OCI-LY7 (cell line): ENCODE measurements at regions not wholly inside any gene's neighbourhood (a gene's known extent, or its start where the extent isn't known, plus 50 kb on each side); places are given as distances from the start of the nearest gene placed in this dataset.

Experiments used
- BruUV-seq: library from RNA; stranded (reverse); fragments of 400-500 nt; replicated peaks from 2 replicates; lab custom pipeline; 2021; lab: Mats Ljungman, UMichigan
- CTCF ChIA-PET: fragments of 300-600 bp; sonication (Branson Sonifier 250); formaldehyde crosslinking; loops from one replicate; lab custom pipeline; 2022; ENCODE audit warnings: antibody characterized with exemption; ENCODE audit not compliant: unreplicated experiment; lab: Charles Lee
- POLR2A ChIA-PET: fragments of 300-600 bp; sonication (Branson Sonifier 250); formaldehyde crosslinking; loops from one replicate; lab custom pipeline; 2022; ENCODE audit warnings: antibody characterized with exemption; lab: Charles Lee
- DNase-seq: peaks from one replicate; pipeline ENCODE4 v3.0.0-alpha.2; 2015; ENCODE audit warnings: low spot score
- H2AFZ ChIP-seq: fragments of 200-600 bp; sonication (generic), shearing (Covaris generic); 2 replicates; pipeline ENCODE4 v1.6.1; 2014; ENCODE audit warnings: mild to moderate bottlenecking, antibody characterized with exemption, low read length, moderate library complexity
- H3K27ac ChIP-seq: fragments of 200-600 bp; sonication (generic); 2 replicates; pipeline ENCODE4 v1.5.1; 2014; ENCODE audit warnings: mixed run types, low read depth, mild to moderate bottlenecking, moderate library complexity, low read length, inconsistent platforms; ENCODE audit not compliant: poor library complexity, severe bottlenecking
- H3K36me3 ChIP-seq: fragments of 200-600 bp; sonication (generic); 2 replicates; pipeline ENCODE4 v1.6.1; 2014; ENCODE audit warnings: mild to moderate bottlenecking, antibody characterized with exemption, low read length, moderate library complexity, mixed read lengths; ENCODE audit not compliant: insufficient read depth
- H3K4me1 ChIP-seq: fragments of 200-600 bp; sonication (generic); 2 replicates; pipeline ENCODE4 v1.5.1; 2014; ENCODE audit warnings: mild to moderate bottlenecking, low read length; ENCODE audit not compliant: insufficient read depth, poor library complexity, severe bottlenecking
- H3K4me2 ChIP-seq: fragments of 200-600 bp; sonication (generic); 2 replicates; pipeline ENCODE4 v1.6.1; 2014; ENCODE audit warnings: mild to moderate bottlenecking, low read length
- H3K4me3 ChIP-seq: fragments of 200-600 bp; sonication (generic); 2 replicates; pipeline ENCODE4 v1.5.1; 2014; ENCODE audit warnings: mild to moderate bottlenecking, low read depth, low read length; ENCODE audit not compliant: poor library complexity, severe bottlenecking
- H3K79me2 ChIP-seq: fragments of 200-600 bp; sonication (generic); 2 replicates; pipeline ENCODE4 v1.6.1; 2016; ENCODE audit warnings: low read depth, mild to moderate bottlenecking, low read length, moderate library complexity, mixed read lengths; ENCODE audit not compliant: insufficient read depth
- H3K9me2 ChIP-seq: fragments of 200-600 bp; sonication (generic); 2 replicates; pipeline ENCODE4 v1.6.1; 2016; ENCODE audit warnings: mild to moderate bottlenecking, low read length, mixed read lengths; ENCODE audit not compliant: insufficient read depth
- H3K9me3 ChIP-seq: fragments of 200-600 bp; sonication (generic); 2 replicates; pipeline ENCODE4 v1.6.1; 2014; ENCODE audit warnings: mild to moderate bottlenecking, mixed run types, low read length, mixed read lengths
- H4K20me1 ChIP-seq: fragments of 200-600 bp; sonication (generic); 2 replicates; pipeline ENCODE4 v1.6.1; 2014; ENCODE audit warnings: mild to moderate bottlenecking, antibody characterized with exemption, low read length, moderate library complexity, mixed read lengths; ENCODE audit not compliant: insufficient read depth
- EZH2phosphoT487 ChIP-seq: fragments of 200-600 bp; sonication (generic); IDR thresholded peaks from 2 replicates; pipeline ENCODE4 v1.6.1; 2018; ENCODE audit warnings: low read depth, borderline replicate concordance, mild to moderate bottlenecking, mixed run types, antibody characterized with exemption, low read length, moderate library complexity, mixed read lengths
- intact Hi-C: fragments of 100-400 bp; cut with micrococcal nuclease; formaldehyde crosslinking; loops from one replicate; pipeline ENCODE4 v1.10.0; 2022; ENCODE audit not compliant: unreplicated experiment
- TF ChIP-seq, protein P1 (sequence below): fragments of 200-600 bp; sonication (generic); conservative IDR thresholded peaks from 2 replicates; pipeline ENCODE4 v1.5.1; 2014; ENCODE audit warnings: mild to moderate bottlenecking, antibody characterized with exemption, low read length, moderate library complexity, mixed read lengths

GRCh38 chr2:118521960-118522359 lies 325.5 kb downstream of the EN1 start:
- no peak overlapping the region for H3K4me2 ChIP-seq
- ChIA-PET CTCF (no interaction called here), POLR2A (no interaction called here)
- no peak overlapping the region for H2AFZ ChIP-seq
- TF ChIP-seq, protein P1, sequence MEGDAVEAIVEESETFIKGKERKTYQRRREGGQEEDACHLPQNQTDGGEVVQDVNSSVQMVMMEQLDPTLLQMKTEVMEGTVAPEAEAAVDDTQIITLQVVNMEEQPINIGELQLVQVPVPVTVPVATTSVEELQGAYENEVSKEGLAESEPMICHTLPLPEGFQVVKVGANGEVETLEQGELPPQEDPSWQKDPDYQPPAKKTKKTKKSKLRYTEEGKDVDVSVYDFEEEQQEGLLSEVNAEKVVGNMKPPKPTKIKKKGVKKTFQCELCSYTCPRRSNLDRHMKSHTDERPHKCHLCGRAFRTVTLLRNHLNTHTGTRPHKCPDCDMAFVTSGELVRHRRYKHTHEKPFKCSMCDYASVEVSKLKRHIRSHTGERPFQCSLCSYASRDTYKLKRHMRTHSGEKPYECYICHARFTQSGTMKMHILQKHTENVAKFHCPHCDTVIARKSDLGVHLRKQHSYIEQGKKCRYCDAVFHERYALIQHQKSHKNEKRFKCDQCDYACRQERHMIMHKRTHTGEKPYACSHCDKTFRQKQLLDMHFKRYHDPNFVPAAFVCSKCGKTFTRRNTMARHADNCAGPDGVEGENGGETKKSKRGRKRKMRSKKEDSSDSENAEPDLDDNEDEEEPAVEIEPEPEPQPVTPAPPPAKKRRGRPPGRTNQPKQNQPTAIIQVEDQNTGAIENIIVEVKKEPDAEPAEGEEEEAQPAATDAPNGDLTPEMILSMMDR: no peak
- TF ChIP-seq EZH2phosphoT487: no peak
- H3K27ac ChIP-seq: no peak overlapping the region
- no peak for DNase-seq
- no peaks in the 10 kb centered on the region for H3K4me1 ChIP-seq
- no TSS peak for BruUV-seq
- H3K9me2 ChIP-seq: no peaks in the 10 kb centered on the region
- no peaks in the 10 kb centered on the region for H4K20me1 ChIP-seq
- no peaks in the 10 kb centered on the region for H3K36me3 ChIP-seq
- no peaks in the 10 kb centered on the region for H3K79me2 ChIP-seq
- intact Hi-C loops: no loop called here
- H3K9me3 ChIP-seq: no peaks in the 10 kb centered on the region
- H3K4me3 ChIP-seq: no peak overlapping the region

- CTCF ChIA-PET: no interaction called here
- H3K4me1 ChIP-seq: no peaks in the 10 kb centered on the region
- POLR2A ChIA-PET: interaction anchor here (0.9 kb wide), 1 partner anchor 105 kb away, joined by 3 read pairs; no protein-coding TSS in a partner anchor
These were observed 326.2 kb downstream of the EN1 start for GRCh38 chr2:118521272-118521671.

DNA sequence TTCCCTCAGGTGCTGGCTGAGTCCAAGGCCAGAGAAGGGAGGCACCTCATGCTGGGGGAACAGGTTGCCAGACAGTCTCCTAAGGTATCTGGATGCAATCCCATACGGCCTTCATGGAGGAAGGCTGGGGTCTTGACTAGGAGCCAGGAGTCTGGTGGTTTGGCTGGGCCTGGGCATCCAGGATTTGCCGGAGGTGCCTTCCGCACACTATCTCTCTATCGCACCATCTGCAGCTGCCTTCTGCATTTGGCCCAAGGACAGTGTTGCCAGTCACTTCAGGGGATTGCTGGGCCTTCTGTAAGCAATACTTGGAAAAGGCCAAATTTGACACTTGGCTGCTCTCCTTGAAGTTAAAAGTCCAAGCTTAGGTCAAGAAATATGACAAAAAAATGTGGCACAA lies 327.2 kb downstream of the EN1 start:
- H3K4me2 ChIP-seq: no peak overlapping the region
- H3K4me3 ChIP-seq: no peak overlapping the region
- no peaks in the 10 kb centered on the region for H3K36me3 ChIP-seq
- intact Hi-C loops: no loop called here
- no TSS peak for BruUV-seq
- H3K27ac ChIP-seq: no peak overlapping the region
- H3K79me2 ChIP-seq: no peaks in the 10 kb centered on the region
- CTCF ChIA-PET: no interaction called here
- no peak for DNase-seq
- no peaks in the 10 kb centered on the region for H4K20me1 ChIP-seq
- H3K9me3 ChIP-seq: no peaks in the 10 kb centered on the region
- POLR2A ChIA-PET: no interaction called here
- no peaks in the 10 kb centered on the region for H3K9me2 ChIP-seq
- no peak overlapping the region for H2AFZ ChIP-seq
- TF ChIP-seq EZH2phosphoT487: no peak
- TF ChIP-seq, protein P1: no peak
- H3K4me1 ChIP-seq: no peaks in the 10 kb centered on the region

More at GRCh38 chr2:118521272-118521671, 326.2 kb downstream of the EN1 start:
- Histone ChIP-seq H3K4me3 (no peak overlapping the region), H3K36me3 (no peaks in the 10 kb centered on the region), H3K9me2 (no peaks in the 10 kb centered on the region), H3K4me2 (no peak overlapping the region), H3K79me2 (no peaks in the 10 kb centered on the region), H3K27ac (no peak overlapping the region), H2AFZ (no peak overlapping the region), H4K20me1 (no peaks in the 10 kb centered on the region), H3K9me3 (no peaks in the 10 kb centered on the region)
- no peak for DNase-seq
- TF ChIP-seq, protein P1: no peak
- intact Hi-C loops: no loop called here
- BruUV-seq: no TSS peak
